WTC11 (cell line): ENCODE measurements at regions not wholly inside any gene's neighbourhood (a gene's known extent, or its start where the extent isn't known, plus 50 kb on each side); places are given as distances from the start of the nearest gene placed in this dataset.

ENCODE experiments used
- ATF3 ChIP-seq: sonication (generic); formaldehyde crosslinking; conservative IDR thresholded peaks from 2 replicates; pipeline ENCODE4 v1.8.1; 2022; ENCODE audit warnings: mild to moderate bottlenecking, missing genetic modification reagents
- CBFB ChIP-seq: sonication (generic); formaldehyde crosslinking; IDR thresholded peaks from 2 replicates; pipeline ENCODE4 v1.8.1; 2022; ENCODE audit warnings: mild to moderate bottlenecking, low read depth, missing genetic modification reagents
- CTCF ChIP-seq: fragments of 200-600 bp; IDR thresholded peaks from 2 replicates; pipeline ENCODE4 v1.8.0; 2022; ENCODE audit warnings: antibody characterized with exemption
- E2F1 ChIP-seq: sonication (generic); formaldehyde crosslinking; IDR thresholded peaks from 2 replicates; pipeline ENCODE4 v1.8.0; 2022; ENCODE audit warnings: mild to moderate bottlenecking, missing genetic modification reagents
- E2F4 ChIP-seq: sonication (generic); formaldehyde crosslinking; IDR thresholded peaks from 2 replicates; pipeline ENCODE4 v1.8.1; 2022; ENCODE audit warnings: low read depth, mild to moderate bottlenecking, moderate library complexity, missing genetic modification reagents, borderline replicate concordance
- ELF4 ChIP-seq: sonication (generic); formaldehyde crosslinking; IDR thresholded peaks from 2 replicates; pipeline ENCODE4 v1.8.1; 2022; ENCODE audit warnings: low read depth, mild to moderate bottlenecking, moderate library complexity, missing genetic modification reagents
- FOXJ3 ChIP-seq: sonication (generic); formaldehyde crosslinking; IDR thresholded peaks from 2 replicates; pipeline ENCODE4 v1.9.0; 2021; ENCODE audit warnings: missing genetic modification reagents, mild to moderate bottlenecking, borderline replicate concordance
- HMGXB4 ChIP-seq: sonication (generic); formaldehyde crosslinking; IDR thresholded peaks from 2 replicates; pipeline ENCODE4 v1.8.1; 2023; ENCODE audit warnings: mild to moderate bottlenecking, moderate library complexity, missing genetic modification reagents
- IRF1 ChIP-seq: sonication (generic); formaldehyde crosslinking; IDR thresholded peaks from 2 replicates; pipeline ENCODE4 v1.8.0; 2023; ENCODE audit warnings: missing genetic modification reagents
- MAX ChIP-seq: sonication (generic); formaldehyde crosslinking; IDR thresholded peaks from 2 replicates; pipeline ENCODE4 v1.8.0; 2022; ENCODE audit warnings: mild to moderate bottlenecking, missing genetic modification reagents
- MLX ChIP-seq: sonication (generic); formaldehyde crosslinking; IDR thresholded peaks from 2 replicates; pipeline ENCODE4 v1.8.1; 2023; ENCODE audit warnings: mild to moderate bottlenecking, missing genetic modification reagents, moderate library complexity
- PREB ChIP-seq: sonication (generic); formaldehyde crosslinking; IDR thresholded peaks from 2 replicates; pipeline ENCODE4 v1.8.1; 2022; ENCODE audit warnings: mild to moderate bottlenecking, missing genetic modification reagents, moderate library complexity, borderline replicate concordance
- STAT6 ChIP-seq: sonication (generic); formaldehyde crosslinking; conservative IDR thresholded peaks from 2 replicates; pipeline ENCODE4 v1.8.1; 2023; ENCODE audit warnings: mild to moderate bottlenecking, low read depth, missing genetic modification reagents, moderate library complexity

- no peak for TF ChIP-seq CTCF
- TF ChIP-seq IRF1, result no peak
- TF ChIP-seq ELF4 (CRISPR knock-in tag), result no peak
- TF ChIP-seq FOXJ3, result no peak
- no peak for TF ChIP-seq ATF3 (CRISPR knock-in tag)
- no peak for TF ChIP-seq E2F4 (CRISPR knock-in tag)
- TF ChIP-seq MAX (CRISPR knock-in tag), result no peak
- TF ChIP-seq HMGXB4, result no peak
- no peak for TF ChIP-seq PREB (CRISPR knock-in tag)
- TF ChIP-seq STAT6 (CRISPR knock-in tag), result no peak
- no peak for TF ChIP-seq MLX (CRISPR knock-in tag)
- TF ChIP-seq CBFB (CRISPR knock-in tag), result no peak
- TF ChIP-seq E2F1 (CRISPR knock-in tag), result no peak
These were observed 1103.1 kb downstream of the ROBO2 start for GRCh38 chr3:78143000-78143399.
